ENCODE measurements at regions not wholly inside any gene's neighbourhood (a gene's known extent, or its start where the extent isn't known, plus 50 kb on each side); places are given as distances from the start of the nearest gene placed in this dataset.

GRCh38 chr11:39683288-39683950 lies 1776.0 kb downstream of the LRRC4C start:
- WGBS (ENCODE audit: low lambda C conversion rate) = 0% methylated on average over 1 of the region's 1 CpG
- Histone ChIP-seq H4K20me1 (ENCODE audit: insufficient read depth, low read length) (no peaks in the 10 kb centered on the region), H3K79me2 (ENCODE audit: insufficient read depth, low read length) (no peaks in the 10 kb centered on the region), H3K36me3 (replicated peaks in 1 of 2; ENCODE audit: control insufficient read depth in 1 of 2, insufficient read depth in 2 of 2, low read length in 2 of 2) (no peaks in the 10 kb centered on the region), H3K9me3 (ENCODE audit: low read length) (peaks cover 49% of the 10 kb centered on the region), H3K4me1 (ENCODE audit: insufficient read depth, low read length) (no peaks in the 10 kb centered on the region), H3K4me2 (ENCODE audit: low read depth, low read length) (no peak overlapping the region), H3K27ac (ENCODE audit: extremely low read length, insufficient read depth, low read length) (no peak overlapping the region), H3K27me3 (ENCODE audit: control insufficient read depth in 1 of 2, insufficient read depth in 2 of 2, low read length in 2 of 2) (no peaks in the 10 kb centered on the region), H3K4me3 (replicated peaks in 1 of 3; ENCODE audit: insufficient read depth in 1 of 3, low read depth in 2 of 3, low read length in 3 of 3) (no peak overlapping the region), H3K9ac (ENCODE audit: insufficient read depth, low read depth, low read length) (no peak overlapping the region), H2AFZ (ENCODE audit: low read length) (no peak overlapping the region)
- FAIRE-seq (no peak), ATAC-seq (no peak), DNase-seq (ENCODE audit: low spot score) (no peak)
- POLR2A ChIA-PET = no interaction called here
- intact Hi-C loops (cut with micrococcal nuclease; ENCODE audit: unreplicated experiment) (no loop called here), in situ Hi-C loops (cut with HindIII; ENCODE audit: extremely low pct_ligation_motif_present, low pct_unique_long_range_greater_than_20kb) (no loop called here)
- CTCF ChIA-PET (ENCODE audit: low intra/inter-chr PET ratio, low total read pairs) = no interaction called here
- BruUV-seq (replicated peaks) = no TSS peak
- TF ChIP-seq SMC3 (IDR thresholded peaks at IDR 0.05; ENCODE audit: low read length) = no peak
- TF ChIP-seq KMT2A (CRISPR knock-in tag; IDR thresholded peaks at IDR 0.05) = no peak
- TF ChIP-seq SNAPC5 (CRISPR knock-in tag; IDR thresholded peaks at IDR 0.05; ENCODE audit: borderline replicate concordance) = no peak
- TF ChIP-seq TCF7L2 (IDR thresholded peaks at IDR 0.05; ENCODE audit: low read depth, low read length) = no peak
- TF ChIP-seq PRDM10 (CRISPR knock-in tag; IDR thresholded peaks at IDR 0.05; ENCODE audit: low read depth) = no peak
- no peak for TF ChIP-seq ZNF407 (CRISPR knock-in tag; IDR thresholded peaks at IDR 0.05; ENCODE audit: not compliant biosample characterization)
- TF ChIP-seq ZNF12 (CRISPR knock-in tag; IDR thresholded peaks at IDR 0.05) = no peak
- no peak for TF ChIP-seq ZNF674 (CRISPR knock-in tag; IDR thresholded peaks at IDR 0.05; ENCODE audit: low read depth)
- no peak for TF ChIP-seq ZNF574 (CRISPR knock-in tag; IDR thresholded peaks at IDR 0.05)
